ENCODE measurements at regions not wholly inside any gene's neighbourhood (a gene's known extent, or its start where the extent isn't known, plus 50 kb on each side); places are given as distances from the start of the nearest gene placed in this dataset.

- no peak for DNase-seq
Measured at GRCh38 chr10:8233049-8233448, 178.6 kb downstream of the GATA3 start.

- no peak for DNase-seq
Measured at GRCh38 chr10:8233832-8234259, 179.4 kb downstream of the GATA3 start.

- no peak for DNase-seq
Measured at GRCh38 chr10:8235253-8236027, 181.0 kb downstream of the GATA3 start.

GRCh38 chr10:8238986-8239385 is 184.5 kb downstream of the GATA3 start:
- DNase-seq, result no peak

GRCh38 chr10:8240861-8241260 is 186.4 kb downstream of the GATA3 start:
- no peak for DNase-seq

- DNase-seq, result no peak
Measured at GRCh38 chr10:8242295-8242872, 187.9 kb downstream of the GATA3 start.

- DNase-seq, result no peak
Measured at GRCh38 chr10:8245131-8245813, 190.8 kb downstream of the GATA3 start.

GRCh38 chr10:8245814-8246142 is 191.3 kb downstream of the GATA3 start:
- no peak for DNase-seq

GRCh38 chr10:8246548-8246947 is 192.1 kb downstream of the GATA3 start:
- no peak for DNase-seq

- DNase-seq, result no peak
Measured at GRCh38 chr10:8247191-8247590, 192.7 kb downstream of the GATA3 start.

- no peak for DNase-seq
Measured at GRCh38 chr10:8248868-8249267, 194.4 kb downstream of the GATA3 start.

- no peak for DNase-seq
Measured at GRCh38 chr10:8254350-8254749, 199.9 kb downstream of the GATA3 start.

- no peak for DNase-seq
Measured at GRCh38 chr10:8255301-8255700, 200.8 kb downstream of the GATA3 start.

- DNase-seq, result no peak
Measured at GRCh38 chr10:8260645-8261044, 206.2 kb downstream of the GATA3 start.

- no peak for DNase-seq
Measured at GRCh38 chr10:8262317-8262716, 207.8 kb downstream of the GATA3 start.

- DNase-seq, result no peak
Measured at GRCh38 chr10:8269976-8270375, 215.5 kb downstream of the GATA3 start.

GRCh38 chr10:8272794-8273425 is 218.4 kb downstream of the GATA3 start:
- DNase-seq, result no peak

GRCh38 chr10:8273749-8274148 is 219.3 kb downstream of the GATA3 start:
- DNase-seq, result no peak

- no peak for DNase-seq
Measured at GRCh38 chr10:8275911-8276310, 221.4 kb downstream of the GATA3 start.

GRCh38 chr10:8278099-8278498 is 223.6 kb downstream of the GATA3 start:
- no peak for DNase-seq

- peak in 1 of 2 experiments; percentile 21 for DNase-seq
Measured at GRCh38 chr10:8279598-8279997, 225.1 kb downstream of the GATA3 start.

GRCh38 chr10:8280946-8281345 is 226.5 kb downstream of the GATA3 start:
- no peak for DNase-seq

- no peak for DNase-seq
Measured at GRCh38 chr10:8282340-8282739, 227.9 kb downstream of the GATA3 start.

All from SW 1271 (cell line).